C4-2B (cell line): ENCODE measurements at regions not wholly inside any gene's neighbourhood (a gene's known extent, or its start where the extent isn't known, plus 50 kb on each side); places are given as distances from the start of the nearest gene placed in this dataset.

Source experiments
- CTCF ChIP-seq: fragments of 450-650 bp; conservative IDR thresholded peaks from 2 replicates; pipeline ENCODE4 v1.5.1; 2017; ENCODE audit warnings: mild to moderate bottlenecking
- ZFX ChIP-seq: fragments of 450-650 bp; IDR thresholded peaks from 2 replicates; pipeline ENCODE4 v1.6.1; 2017

- TF ChIP-seq CTCF (no peak), ZFX (no peak)
Measured at GRCh38 chr2:144824306-144825080, 304.6 kb upstream of the ZEB2 start.
